ENCODE measurements at regions not wholly inside any gene's neighbourhood (a gene's known extent, or its start where the extent isn't known, plus 50 kb on each side); places are given as distances from the start of the nearest gene placed in this dataset.

GRCh38 chr4:129240816-129241215 lies 144.9 kb downstream of the C4orf33 start:
- no peak overlapping the region for H3K27ac Mint-ChIP-seq (ENCODE audit: unreplicated experiment)
- H3K4me1 Mint-ChIP-seq (ENCODE audit: low read depth, unreplicated experiment): no peaks in the 10 kb centered on the region
- Histone ChIP-seq H3K9me3 (no peaks in the 10 kb centered on the region), H3K4me1 (no peaks in the 10 kb centered on the region), H3K27me3 (replicated peaks; ENCODE audit: control insufficient read depth, insufficient read depth, low read length) (no peaks in the 10 kb centered on the region), H3K36me3 (ENCODE audit: control insufficient read depth, insufficient read depth, low read length) (no peaks in the 10 kb centered on the region), H3K4me3 (ENCODE audit: low read depth, low read length) (no peak overlapping the region)
- CTCF ChIA-PET: no interaction called here
- intact Hi-C loops (cut with micrococcal nuclease; ENCODE audit: unreplicated experiment): no loop called here
- peaks cover 7% of the 10 kb centered on the region for H3K27me3 Mint-ChIP-seq (ENCODE audit: insufficient read depth, unreplicated experiment)
- no TSS peak for BruUV-seq (replicated peaks)
- POLR2A ChIA-PET: no interaction called here
- no peak for DNase-seq
- TF ChIP-seq CTCF (IDR thresholded peaks at IDR 0.05; ENCODE audit: insufficient read depth in 1 of 2, low read depth in 1 of 2, low read length in 1 of 2, severe bottlenecking in 1 of 2, unreplicated experiment in 1 of 2): no peak
- no peaks in the 10 kb centered on the region for H3K9me3 Mint-ChIP-seq (ENCODE audit: unreplicated experiment)
- H3K36me3 Mint-ChIP-seq (ENCODE audit: insufficient read depth, unreplicated experiment): no peaks in the 10 kb centered on the region
- H3K4me3 Mint-ChIP-seq (ENCODE audit: unreplicated experiment): no peak overlapping the region

GRCh38 chr4:129246145-129246544 lies 150.2 kb downstream of the C4orf33 start:
- Mint-ChIP-seq H3K4me3 (ENCODE audit: unreplicated experiment) (no peak overlapping the region), H3K4me1 (ENCODE audit: low read depth, unreplicated experiment) (no peaks in the 10 kb centered on the region), H3K9me3 (ENCODE audit: unreplicated experiment) (no peaks in the 10 kb centered on the region), H3K27ac (ENCODE audit: unreplicated experiment) (no peak overlapping the region), H3K27me3 (ENCODE audit: insufficient read depth, unreplicated experiment) (peaks cover 4% of the 10 kb centered on the region), H3K36me3 (ENCODE audit: insufficient read depth, unreplicated experiment) (no peaks in the 10 kb centered on the region)
- intact Hi-C loops (cut with micrococcal nuclease; ENCODE audit: unreplicated experiment): no loop called here
- Histone ChIP-seq H3K4me1 (no peaks in the 10 kb centered on the region), H3K36me3 (ENCODE audit: control insufficient read depth, insufficient read depth, low read length) (no peaks in the 10 kb centered on the region), H3K27me3 (replicated peaks; ENCODE audit: control insufficient read depth, insufficient read depth, low read length) (no peaks in the 10 kb centered on the region), H3K4me3 (ENCODE audit: low read depth, low read length) (no peak overlapping the region), H3K9me3 (no peaks in the 10 kb centered on the region)
- no peak for TF ChIP-seq CTCF (IDR thresholded peaks at IDR 0.05; ENCODE audit: insufficient read depth in 1 of 2, low read depth in 1 of 2, low read length in 1 of 2, severe bottlenecking in 1 of 2, unreplicated experiment in 1 of 2)
- DNase-seq: no peak
- CTCF ChIA-PET: no interaction called here
- POLR2A ChIA-PET: no interaction called here
- no TSS peak for BruUV-seq (replicated peaks)

GRCh38 chr4:129246910-129247461 lies 151.0 kb downstream of the C4orf33 start:
- Mint-ChIP-seq H3K9me3 (ENCODE audit: unreplicated experiment) (no peaks in the 10 kb centered on the region), H3K4me3 (ENCODE audit: unreplicated experiment) (no peak overlapping the region), H3K4me1 (ENCODE audit: low read depth, unreplicated experiment) (no peaks in the 10 kb centered on the region), H3K27ac (ENCODE audit: unreplicated experiment) (no peak overlapping the region), H3K36me3 (ENCODE audit: insufficient read depth, unreplicated experiment) (no peaks in the 10 kb centered on the region), H3K27me3 (ENCODE audit: insufficient read depth, unreplicated experiment) (peaks cover 4% of the 10 kb centered on the region)
- no peak for TF ChIP-seq CTCF (IDR thresholded peaks at IDR 0.05; ENCODE audit: insufficient read depth in 1 of 2, low read depth in 1 of 2, low read length in 1 of 2, severe bottlenecking in 1 of 2, unreplicated experiment in 1 of 2)
- Histone ChIP-seq H3K36me3 (ENCODE audit: control insufficient read depth, insufficient read depth, low read length) (no peaks in the 10 kb centered on the region), H3K27me3 (replicated peaks; ENCODE audit: control insufficient read depth, insufficient read depth, low read length) (no peaks in the 10 kb centered on the region), H3K4me3 (ENCODE audit: low read depth, low read length) (no peak overlapping the region), H3K9me3 (no peaks in the 10 kb centered on the region), H3K4me1 (no peaks in the 10 kb centered on the region)
- DNase-seq: no peak
- no TSS peak for BruUV-seq (replicated peaks)
- POLR2A ChIA-PET: no interaction called here
- CTCF ChIA-PET: no interaction called here
- intact Hi-C loops (cut with micrococcal nuclease; ENCODE audit: unreplicated experiment): no loop called here

All from Caco-2 (cell line).